ENCODE measurements at regions not wholly inside any gene's neighbourhood (a gene's known extent, or its start where the extent isn't known, plus 50 kb on each side); places are given as distances from the start of the nearest gene placed in this dataset.

DNA sequence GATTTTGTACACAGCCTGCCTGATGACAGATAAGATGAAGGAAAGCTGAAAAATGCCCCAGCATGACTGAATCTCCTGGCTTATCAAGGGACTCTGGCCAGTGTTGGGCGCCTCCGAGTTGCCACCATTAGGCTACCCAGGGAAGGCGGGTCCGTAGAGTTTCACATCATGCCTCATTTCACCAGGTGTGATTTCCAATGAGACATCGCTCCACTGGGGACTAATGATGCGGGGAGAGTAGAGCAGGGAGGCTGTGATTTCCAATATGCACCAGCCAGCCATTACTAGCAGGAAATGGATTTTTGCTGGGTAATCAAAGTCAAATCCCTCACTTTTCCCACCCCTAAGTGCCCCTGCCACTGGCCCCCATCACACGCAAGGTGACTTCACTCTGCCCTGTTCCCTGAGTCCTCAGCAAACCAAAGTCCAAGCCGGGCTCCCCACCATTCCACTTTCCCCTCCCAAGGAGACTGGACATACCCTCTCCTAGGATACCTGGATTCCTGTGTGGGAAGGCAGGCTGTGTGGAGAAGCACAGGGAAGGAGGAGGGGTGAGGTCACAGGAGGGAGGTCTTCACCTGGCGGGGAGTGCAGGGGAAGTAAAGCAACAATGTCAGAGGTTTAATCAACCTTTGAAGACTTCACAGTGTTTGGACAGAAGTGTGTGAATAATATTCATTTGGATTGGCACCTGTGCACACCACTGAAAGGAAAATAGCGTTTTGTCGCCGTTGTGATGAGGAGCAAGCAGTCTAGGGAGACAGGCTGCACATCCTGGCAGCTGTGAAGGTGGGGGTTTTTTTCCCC lies 613.3 kb upstream of the CADM1 start:
- H3K4me2 ChIP-seq (ENCODE audit: low read length), result no peak overlapping the region
- no peaks in the 10 kb centered on the region for H3K9me3 ChIP-seq (ENCODE audit: low read length)
- TF ChIP-seq SMC3 (conservative IDR thresholded peaks at IDR 0.05; ENCODE audit: poor library complexity) (no peak), MXI1 (conservative IDR thresholded peaks at IDR 0.05; ENCODE audit: poor library complexity, severe bottlenecking) (no peak), RAD21 (conservative IDR thresholded peaks at IDR 0.05) (no peak), EP300 (conservative IDR thresholded peaks at IDR 0.05; ENCODE audit: poor library complexity, severe bottlenecking) (peak; percentile 86), TAF1 (IDR thresholded peaks at IDR 0.05; ENCODE audit: low read depth) (no peak), EZH2 (IDR thresholded peaks at IDR 0.05; ENCODE audit: borderline replicate concordance, insufficient read depth, low read length, poor library complexity, severe bottlenecking) (no peak), POLR2AphosphoS5 (IDR thresholded peaks at IDR 0.05) (peak; percentile 92)
- TF ChIP-seq, protein P1, sequence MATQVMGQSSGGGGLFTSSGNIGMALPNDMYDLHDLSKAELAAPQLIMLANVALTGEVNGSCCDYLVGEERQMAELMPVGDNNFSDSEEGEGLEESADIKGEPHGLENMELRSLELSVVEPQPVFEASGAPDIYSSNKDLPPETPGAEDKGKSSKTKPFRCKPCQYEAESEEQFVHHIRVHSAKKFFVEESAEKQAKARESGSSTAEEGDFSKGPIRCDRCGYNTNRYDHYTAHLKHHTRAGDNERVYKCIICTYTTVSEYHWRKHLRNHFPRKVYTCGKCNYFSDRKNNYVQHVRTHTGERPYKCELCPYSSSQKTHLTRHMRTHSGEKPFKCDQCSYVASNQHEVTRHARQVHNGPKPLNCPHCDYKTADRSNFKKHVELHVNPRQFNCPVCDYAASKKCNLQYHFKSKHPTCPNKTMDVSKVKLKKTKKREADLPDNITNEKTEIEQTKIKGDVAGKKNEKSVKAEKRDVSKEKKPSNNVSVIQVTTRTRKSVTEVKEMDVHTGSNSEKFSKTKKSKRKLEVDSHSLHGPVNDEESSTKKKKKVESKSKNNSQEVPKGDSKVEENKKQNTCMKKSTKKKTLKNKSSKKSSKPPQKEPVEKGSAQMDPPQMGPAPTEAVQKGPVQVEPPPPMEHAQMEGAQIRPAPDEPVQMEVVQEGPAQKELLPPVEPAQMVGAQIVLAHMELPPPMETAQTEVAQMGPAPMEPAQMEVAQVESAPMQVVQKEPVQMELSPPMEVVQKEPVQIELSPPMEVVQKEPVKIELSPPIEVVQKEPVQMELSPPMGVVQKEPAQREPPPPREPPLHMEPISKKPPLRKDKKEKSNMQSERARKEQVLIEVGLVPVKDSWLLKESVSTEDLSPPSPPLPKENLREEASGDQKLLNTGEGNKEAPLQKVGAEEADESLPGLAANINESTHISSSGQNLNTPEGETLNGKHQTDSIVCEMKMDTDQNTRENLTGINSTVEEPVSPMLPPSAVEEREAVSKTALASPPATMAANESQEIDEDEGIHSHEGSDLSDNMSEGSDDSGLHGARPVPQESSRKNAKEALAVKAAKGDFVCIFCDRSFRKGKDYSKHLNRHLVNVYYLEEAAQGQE (IDR thresholded peaks at IDR 0.05; ENCODE audit: borderline replicate concordance), result no peak
- TF ChIP-seq, protein P2, sequence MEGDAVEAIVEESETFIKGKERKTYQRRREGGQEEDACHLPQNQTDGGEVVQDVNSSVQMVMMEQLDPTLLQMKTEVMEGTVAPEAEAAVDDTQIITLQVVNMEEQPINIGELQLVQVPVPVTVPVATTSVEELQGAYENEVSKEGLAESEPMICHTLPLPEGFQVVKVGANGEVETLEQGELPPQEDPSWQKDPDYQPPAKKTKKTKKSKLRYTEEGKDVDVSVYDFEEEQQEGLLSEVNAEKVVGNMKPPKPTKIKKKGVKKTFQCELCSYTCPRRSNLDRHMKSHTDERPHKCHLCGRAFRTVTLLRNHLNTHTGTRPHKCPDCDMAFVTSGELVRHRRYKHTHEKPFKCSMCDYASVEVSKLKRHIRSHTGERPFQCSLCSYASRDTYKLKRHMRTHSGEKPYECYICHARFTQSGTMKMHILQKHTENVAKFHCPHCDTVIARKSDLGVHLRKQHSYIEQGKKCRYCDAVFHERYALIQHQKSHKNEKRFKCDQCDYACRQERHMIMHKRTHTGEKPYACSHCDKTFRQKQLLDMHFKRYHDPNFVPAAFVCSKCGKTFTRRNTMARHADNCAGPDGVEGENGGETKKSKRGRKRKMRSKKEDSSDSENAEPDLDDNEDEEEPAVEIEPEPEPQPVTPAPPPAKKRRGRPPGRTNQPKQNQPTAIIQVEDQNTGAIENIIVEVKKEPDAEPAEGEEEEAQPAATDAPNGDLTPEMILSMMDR (IDR thresholded peaks at IDR 0.05; ENCODE audit: poor library complexity, severe bottlenecking), result no peak
- no peaks in the 10 kb centered on the region for H3K79me2 ChIP-seq (replicated peaks; ENCODE audit: insufficient read depth, low read length)
- no peaks in the 10 kb centered on the region for H4K20me1 ChIP-seq (ENCODE audit: insufficient read depth)
- no peak overlapping the region for H3K27ac ChIP-seq (ENCODE audit: low read length)
- no peak overlapping the region for H3K4me3 ChIP-seq (ENCODE audit: low read length)
- no peaks in the 10 kb centered on the region for H3F3A ChIP-seq (ENCODE audit: insufficient read depth, low read length, poor library complexity, severe bottlenecking)
- no peaks in the 10 kb centered on the region for H3K36me3 ChIP-seq (ENCODE audit: insufficient read depth, low read length)
- H2AFZ ChIP-seq (ENCODE audit: low read depth, low read length), result no peak overlapping the region
- H3K9ac ChIP-seq (ENCODE audit: low read length), result no peak overlapping the region
- H3K27me3 ChIP-seq (ENCODE audit: insufficient read depth, low read depth, low read length), result no peaks in the 10 kb centered on the region
- H3K9me2 ChIP-seq (ENCODE audit: insufficient read depth, low read length), result no peaks in the 10 kb centered on the region

DNA sequence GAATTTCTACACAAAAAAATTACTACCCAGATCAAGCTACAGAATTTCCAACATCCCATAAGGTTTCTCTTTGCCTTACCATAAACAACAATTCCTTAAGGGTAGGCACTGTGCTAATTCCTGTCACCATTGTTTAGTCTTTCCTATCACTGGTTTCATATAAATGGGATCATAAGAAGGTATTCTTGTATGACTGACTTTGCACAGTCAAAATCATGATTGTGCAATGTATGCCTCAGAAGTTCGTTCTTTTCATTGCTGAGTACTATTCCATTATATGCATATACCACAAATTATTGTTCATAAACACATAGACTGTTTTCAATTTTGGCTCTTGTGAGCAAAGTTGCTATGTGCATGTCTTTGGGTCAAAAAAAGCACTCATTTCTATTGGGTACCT lies 611.6 kb upstream of the CADM1 start:
- H3K27ac ChIP-seq (ENCODE audit: low read length), result no peak overlapping the region
- no peaks in the 10 kb centered on the region for H3K9me2 ChIP-seq (ENCODE audit: insufficient read depth, low read length)
- H4K20me1 ChIP-seq (ENCODE audit: insufficient read depth), result no peaks in the 10 kb centered on the region
- H3K36me3 ChIP-seq (ENCODE audit: insufficient read depth, low read length), result no peaks in the 10 kb centered on the region
- no peaks in the 10 kb centered on the region for H3K9me3 ChIP-seq (ENCODE audit: low read length)
- no peaks in the 10 kb centered on the region for H3F3A ChIP-seq (ENCODE audit: insufficient read depth, low read length, poor library complexity, severe bottlenecking)
- no peak for TF ChIP-seq MXI1 (conservative IDR thresholded peaks at IDR 0.05; ENCODE audit: poor library complexity, severe bottlenecking)
- no peak for TF ChIP-seq RAD21 (conservative IDR thresholded peaks at IDR 0.05)
- TF ChIP-seq, protein P2 (IDR thresholded peaks at IDR 0.05; ENCODE audit: poor library complexity, severe bottlenecking), result no peak
- H3K79me2 ChIP-seq (replicated peaks; ENCODE audit: insufficient read depth, low read length), result no peaks in the 10 kb centered on the region
- no peaks in the 10 kb centered on the region for H3K27me3 ChIP-seq (ENCODE audit: insufficient read depth, low read depth, low read length)
- no peak overlapping the region for H3K4me3 ChIP-seq (ENCODE audit: low read length)
- H3K4me2 ChIP-seq (ENCODE audit: low read length), result no peak overlapping the region
- no peak overlapping the region for H2AFZ ChIP-seq (ENCODE audit: low read depth, low read length)
- no peak overlapping the region for H3K9ac ChIP-seq (ENCODE audit: low read length)

All from neural cell (in vitro differentiated cells).